AG10803 (cell line): ENCODE measurements at regions not wholly inside any gene's neighbourhood (a gene's known extent, or its start where the extent isn't known, plus 50 kb on each side); places are given as distances from the start of the nearest gene placed in this dataset.
A peak's percentile ranks its signal among the peaks of the same experiment; 100 is the strongest.

ENCODE experiments used
- DNase-seq: peaks from one replicate; pipeline ENCODE4 v3.0.0; 2010; ENCODE audit warnings: low read depth
- H3K4me3 ChIP-seq: 2 replicates; pipeline ENCODE4 v1.5.1; 2011; ENCODE audit warnings: mild to moderate bottlenecking, low read length, control low read depth
- CTCF ChIP-seq: conservative IDR thresholded peaks from 2 replicates; pipeline ENCODE4 v1.5.1; 2011; ENCODE audit warnings: mild to moderate bottlenecking, low read length, control low read depth, inconsistent platforms

DNA sequence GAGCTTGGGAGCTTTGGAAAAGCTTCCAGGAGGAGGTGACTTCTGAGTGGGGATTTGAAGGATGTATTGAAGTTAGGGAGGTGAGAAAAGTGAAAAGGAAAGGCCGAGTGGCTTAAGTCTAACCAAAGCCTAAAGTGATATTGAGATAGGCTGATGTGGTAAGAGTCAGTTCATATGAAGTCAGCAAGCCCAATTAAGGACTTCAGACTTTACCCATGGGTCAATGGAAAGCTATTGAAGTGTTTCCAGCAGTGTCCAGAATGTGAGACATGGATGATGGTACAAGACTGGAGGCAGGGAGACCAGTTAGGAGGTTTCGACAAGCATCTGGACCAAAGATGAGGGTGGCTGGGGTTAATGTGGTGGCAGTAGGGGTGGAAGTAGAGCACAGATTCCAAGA lies 134.3 kb upstream of the WWC1 start:
- DNase-seq, result no peak
- H3K4me3 ChIP-seq, result no peak overlapping the region
- TF ChIP-seq CTCF, result no peak

- DNase-seq, result peak; percentile 12
- no peak overlapping the region for H3K4me3 ChIP-seq
- no peak for TF ChIP-seq CTCF
Observed at GRCh38 chr5:168159425-168159824, 132.0 kb upstream of the WWC1 start.

DNA sequence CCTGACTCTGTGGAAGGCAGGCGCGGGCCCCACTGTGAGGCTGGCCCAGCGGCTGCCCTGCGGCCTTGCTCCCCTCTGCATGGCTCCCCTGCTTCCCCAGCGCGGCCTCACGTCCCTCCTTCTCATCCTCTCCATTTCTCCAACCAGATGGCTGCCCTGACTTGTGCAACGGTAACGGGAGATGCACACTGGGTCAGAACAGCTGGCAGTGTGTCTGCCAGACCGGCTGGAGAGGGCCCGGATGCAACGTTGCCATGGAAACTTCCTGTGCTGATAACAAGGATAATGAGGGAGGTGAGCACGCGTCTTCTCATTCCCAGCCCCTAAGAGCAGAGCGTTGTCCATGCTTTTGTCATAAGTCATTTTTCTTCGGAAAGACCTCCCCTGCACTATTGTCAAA lies 129.0 kb upstream of the WWC1 start:
- H3K4me3 ChIP-seq, result no peak overlapping the region
- no peak for TF ChIP-seq CTCF
- DNase-seq, result peak; percentile 22

- H3K4me3 ChIP-seq, result no peak overlapping the region
- no peak for TF ChIP-seq CTCF
- DNase-seq, result no peak
Observed at GRCh38 chr5:168163966-168164365, 127.5 kb upstream of the WWC1 start.

DNA sequence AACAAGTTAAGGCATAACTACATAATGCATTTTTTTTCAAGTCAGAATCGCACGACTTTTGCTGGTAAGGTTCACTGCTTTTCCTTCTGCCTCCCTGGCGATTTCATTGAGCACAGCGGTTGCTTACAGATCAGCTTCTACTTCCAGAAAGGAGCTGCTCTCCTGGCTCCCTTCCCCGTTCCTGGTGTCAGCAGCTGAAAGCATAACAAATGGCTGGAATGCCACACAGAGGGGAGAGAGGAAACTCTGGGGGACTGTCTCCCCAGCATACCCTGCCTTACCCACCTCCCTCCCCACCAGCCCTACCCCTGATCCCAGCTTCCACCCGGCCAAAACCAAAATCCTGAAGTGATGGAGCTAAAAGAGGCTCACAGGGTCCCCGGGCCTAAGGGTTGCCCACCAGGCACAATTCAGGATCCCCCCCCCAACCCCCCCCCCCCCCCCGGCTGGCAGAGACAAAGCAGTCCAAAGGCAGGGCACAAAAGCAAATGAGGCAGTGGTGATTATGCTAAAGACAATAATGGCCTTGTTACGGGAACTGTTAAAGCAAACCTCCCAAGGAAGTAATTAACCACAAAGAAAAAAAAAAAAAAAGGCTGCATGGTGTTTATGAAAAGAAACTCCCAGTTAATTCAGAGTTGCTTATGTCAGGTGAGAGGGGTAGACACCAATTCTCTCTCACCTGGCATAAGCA lies 126.1 kb upstream of the WWC1 start:
- TF ChIP-seq CTCF, result no peak
- no peak for DNase-seq
- H3K4me3 ChIP-seq, result no peak overlapping the region

DNA sequence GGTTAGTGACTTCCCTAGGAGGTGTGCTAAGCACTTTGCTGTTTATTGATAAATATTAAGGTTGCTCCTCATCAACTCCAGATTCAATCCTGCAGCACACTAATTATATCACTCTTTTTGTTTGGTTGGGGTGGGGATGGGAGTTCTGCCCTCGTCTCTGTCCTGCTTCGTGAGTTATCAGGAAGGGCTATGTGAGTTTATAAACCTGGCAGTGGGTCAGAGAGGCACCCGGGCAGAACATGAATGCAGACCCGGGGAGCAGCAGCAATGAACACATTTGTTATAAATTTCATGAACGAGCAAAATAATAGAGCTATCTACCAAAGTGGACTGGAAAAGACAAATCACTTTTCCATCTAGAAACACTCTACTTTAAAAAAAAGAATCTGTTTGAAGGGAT lies 125.5 kb upstream of the WWC1 start:
- H3K4me3 ChIP-seq, result no peak overlapping the region
- no peak for TF ChIP-seq CTCF
- no peak for DNase-seq

- no peak for TF ChIP-seq CTCF
- no peak for DNase-seq
- H3K4me3 ChIP-seq, result no peak overlapping the region
Observed at GRCh38 chr5:168167338-168167737, 124.1 kb upstream of the WWC1 start.
